Skin epidermis (tissue), 12 donors: ENCODE measurements at regions not wholly inside any gene's neighbourhood (a gene's known extent, or its start where the extent isn't known, plus 50 kb on each side); places are given as distances from the start of the nearest gene placed in this dataset.
"Not testable (repeated sequence)": the region's sequence is repeated elsewhere in the genome, so short reads cannot be mapped to it uniquely, and the experiment has no call there.

Experiments
- H3K27ac ChIP-seq, 21 experiments: fragments of 200-600 bp; sonication (generic) in 11 of 21; one replicate each; pipeline ENCODE4 v1.5.0; 2020; ENCODE audit warnings: mild to moderate bottlenecking in 3 of 21, inconsistent platforms in 2 of 21, moderate library complexity in 2 of 21
- H3K4me3 ChIP-seq, 7 experiments: fragments of 200-600 bp; sonication (generic) in 2 of 7; one replicate each; pipeline ENCODE4 v1.5.0; 2020; ENCODE audit warnings: inconsistent platforms in 2 of 7, mild to moderate bottlenecking in 2 of 7, moderate library complexity in 1 of 7

DNA sequence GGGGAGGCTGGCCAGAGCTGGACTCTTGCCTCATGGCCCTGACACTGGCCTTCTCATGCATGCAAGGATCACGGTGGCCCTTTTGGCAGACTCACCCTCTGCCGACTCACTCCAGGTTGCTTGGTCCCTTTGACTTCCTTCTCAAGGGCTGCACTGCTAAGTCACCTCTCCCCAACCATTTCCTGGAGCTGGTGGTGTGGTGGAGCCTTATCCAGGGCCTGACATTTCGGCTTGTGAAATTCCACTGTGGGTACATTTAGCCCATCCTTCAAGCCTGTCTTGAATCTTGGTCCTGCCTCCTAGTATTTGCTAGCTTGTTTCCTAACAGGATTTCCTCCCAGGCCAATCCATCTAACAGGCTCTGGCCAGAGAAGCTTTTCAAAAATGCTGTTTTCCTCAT lies 52.6 kb upstream of the JUN start:
- Histone ChIP-seq H3K27ac (no peak overlapping the region), H3K4me3 (no peak overlapping the region)

DNA sequence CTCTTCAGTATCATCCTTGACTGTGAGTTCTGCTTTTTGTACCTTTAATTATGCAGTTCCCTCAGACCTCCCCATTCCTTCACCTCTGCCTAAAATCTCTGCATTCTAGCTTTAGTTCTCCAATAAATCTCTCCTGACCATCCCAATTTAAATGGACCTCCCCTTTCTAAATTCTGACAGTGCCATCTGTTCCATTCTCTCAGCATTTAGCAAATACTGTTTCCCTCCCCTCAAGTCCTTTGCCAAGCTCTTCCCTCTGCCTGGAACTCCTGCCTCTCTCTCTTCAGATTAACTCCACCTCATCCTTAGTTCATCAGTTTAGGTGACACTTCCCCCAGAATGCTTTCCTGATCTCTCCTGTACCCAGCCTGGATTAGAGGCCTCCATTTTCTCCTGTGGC lies 54.0 kb upstream of the JUN start:
- H3K27ac ChIP-seq, result no peak overlapping the region
- H3K4me3 ChIP-seq, result no peak overlapping the region

DNA sequence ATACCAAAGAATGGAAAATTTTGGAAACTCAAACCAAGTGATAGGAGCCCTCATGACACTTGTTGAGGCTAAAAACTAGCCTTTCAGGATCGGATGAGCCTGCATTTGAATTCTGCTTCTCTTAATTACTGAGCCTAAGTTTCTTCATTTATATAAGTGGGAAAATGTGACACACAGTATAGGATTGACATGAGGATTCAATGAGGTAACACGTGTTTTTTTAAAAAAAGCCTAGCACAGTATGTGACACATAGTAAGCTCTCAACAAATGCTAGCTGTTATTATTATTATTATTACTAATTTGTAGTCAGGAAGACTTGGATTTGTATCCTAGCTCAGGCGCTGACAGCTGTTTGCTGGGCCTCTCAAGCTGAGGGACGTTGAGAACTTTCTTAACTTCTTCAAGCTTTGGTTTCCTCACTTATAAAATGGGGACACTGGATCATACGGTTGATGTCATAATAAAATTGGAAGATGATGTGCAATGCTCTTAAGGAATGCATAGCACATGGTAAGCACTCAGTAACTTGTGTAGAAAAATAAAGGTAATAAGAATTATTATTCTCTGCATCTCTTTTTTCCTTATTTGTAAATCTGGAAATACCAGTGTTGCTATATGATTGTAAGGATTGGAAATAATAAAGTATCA lies 55.4 kb upstream of the JUN start:
- H3K4me3 ChIP-seq, result no peak overlapping the region

DNA sequence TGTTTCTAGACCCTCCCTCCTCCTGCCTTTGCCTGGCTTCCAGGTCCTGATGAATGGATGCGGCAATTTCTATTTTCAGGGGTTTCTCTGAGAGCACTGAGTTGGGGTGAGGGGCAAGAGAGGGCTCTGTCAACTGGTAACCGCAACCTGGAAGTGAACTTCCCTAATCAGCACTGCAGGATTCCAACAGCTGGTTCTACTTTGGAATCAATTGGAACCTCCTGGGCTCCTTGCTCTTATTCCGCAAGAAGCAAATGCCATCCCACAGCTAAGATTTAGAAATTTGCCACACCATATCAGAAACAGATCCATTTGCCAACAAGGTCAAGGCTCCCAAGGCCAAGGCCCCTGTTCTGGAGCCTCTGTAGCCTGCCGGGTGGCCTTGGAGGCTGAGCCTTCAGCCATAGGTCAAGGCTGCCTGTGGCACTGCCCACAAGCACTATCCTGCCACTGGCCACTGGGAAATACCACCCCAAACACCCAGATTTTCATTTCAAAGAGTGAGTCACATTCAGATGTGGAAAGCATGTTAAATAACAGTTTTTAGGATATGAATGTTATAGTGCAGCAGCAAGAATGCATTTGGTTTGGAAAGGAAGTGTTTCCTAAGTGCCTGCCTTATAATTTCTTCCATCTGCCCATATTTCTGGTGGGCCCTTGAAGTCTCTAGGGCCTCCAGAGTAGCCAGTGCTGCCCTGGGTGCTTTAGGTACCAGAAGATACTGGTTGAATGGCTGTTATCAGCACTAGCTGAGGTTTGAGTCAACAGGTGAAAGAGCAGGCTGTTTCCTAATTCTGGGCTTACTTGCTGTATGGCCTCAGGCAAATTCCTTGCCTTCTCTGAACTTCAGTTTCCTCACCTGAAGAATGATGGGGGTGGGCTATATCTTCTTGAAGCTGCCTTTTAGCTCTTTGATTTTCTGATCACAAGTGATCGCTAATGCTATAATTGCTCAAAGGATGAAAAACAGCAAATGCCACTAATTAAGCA lies 56.3 kb upstream of the JUN start:
- peak overlapping the region in 4 of 21 experiments; percentile 12 to 36 (median 26) for H3K27ac ChIP-seq
- no peak overlapping the region for H3K4me3 ChIP-seq

More for the DNA sequence above, 55.4 kb upstream of the JUN start:
- H3K27ac ChIP-seq, result no peak overlapping the region

DNA sequence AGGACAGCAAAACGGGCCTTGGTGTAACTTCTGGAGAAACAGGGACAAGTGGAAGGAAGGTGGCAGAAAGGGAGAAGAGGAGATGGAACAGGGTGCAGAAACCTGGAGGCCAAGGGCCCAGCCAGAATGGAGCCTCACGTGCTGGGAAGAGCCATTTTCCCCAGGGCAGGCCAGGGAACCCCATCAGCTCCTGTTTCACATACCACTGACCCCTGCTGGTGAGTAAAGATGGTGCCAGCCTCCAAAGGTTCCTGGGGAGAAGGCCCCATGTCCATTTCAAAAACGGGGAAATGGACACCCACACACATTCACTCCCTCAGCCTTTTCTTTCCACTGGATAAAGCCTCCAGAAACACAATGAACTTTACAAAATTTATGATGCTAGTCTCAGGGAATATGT lies 57.6 kb upstream of the JUN start:
- Histone ChIP-seq H3K4me3 (no peak overlapping the region), H3K27ac (no peak overlapping the region)

DNA sequence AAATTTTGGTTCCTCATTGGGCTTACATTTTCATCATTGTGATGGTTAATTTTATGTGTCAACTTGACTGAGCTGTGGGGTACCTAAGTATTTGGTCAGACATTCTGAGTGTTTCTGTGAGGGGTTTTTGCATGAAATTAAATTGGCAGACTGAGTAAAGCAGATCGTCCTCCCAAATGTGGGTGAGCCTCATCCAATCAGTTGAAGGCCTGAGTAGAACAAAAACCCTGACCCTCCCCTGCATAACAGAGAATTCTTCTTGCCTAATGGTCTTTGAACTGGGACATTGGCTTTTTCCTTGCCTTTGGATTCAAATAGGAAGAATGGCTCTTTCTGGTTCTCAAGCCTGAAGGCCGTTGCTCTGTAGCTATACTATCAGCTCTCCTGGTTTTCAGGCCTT lies 59.1 kb upstream of the JUN start:
- H3K4me3 ChIP-seq, result no peak overlapping the region

DNA sequence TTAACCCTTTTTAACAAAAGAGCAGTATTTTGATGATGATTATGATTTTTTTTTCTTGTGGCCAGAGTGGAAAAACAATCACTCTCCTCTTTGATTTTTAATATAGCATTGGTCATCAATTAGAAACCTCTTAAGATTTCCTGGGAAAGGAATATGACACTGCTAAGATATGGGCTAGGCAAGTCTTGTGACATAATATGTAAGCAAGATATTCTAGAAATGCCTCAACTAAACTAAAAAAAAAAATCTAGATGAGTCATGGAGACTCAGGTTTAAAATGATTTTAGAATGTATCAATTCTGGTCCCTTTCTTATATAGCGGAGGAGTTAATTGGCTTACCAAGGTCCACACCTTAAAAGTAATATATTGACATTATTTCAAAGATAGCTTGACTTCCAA lies 60.3 kb upstream of the JUN start:
- no peak overlapping the region for H3K27ac ChIP-seq
- H3K4me3 ChIP-seq, result no peak overlapping the region

More for the DNA sequence above, 59.1 kb upstream of the JUN start:
- no peak overlapping the region for H3K27ac ChIP-seq

DNA sequence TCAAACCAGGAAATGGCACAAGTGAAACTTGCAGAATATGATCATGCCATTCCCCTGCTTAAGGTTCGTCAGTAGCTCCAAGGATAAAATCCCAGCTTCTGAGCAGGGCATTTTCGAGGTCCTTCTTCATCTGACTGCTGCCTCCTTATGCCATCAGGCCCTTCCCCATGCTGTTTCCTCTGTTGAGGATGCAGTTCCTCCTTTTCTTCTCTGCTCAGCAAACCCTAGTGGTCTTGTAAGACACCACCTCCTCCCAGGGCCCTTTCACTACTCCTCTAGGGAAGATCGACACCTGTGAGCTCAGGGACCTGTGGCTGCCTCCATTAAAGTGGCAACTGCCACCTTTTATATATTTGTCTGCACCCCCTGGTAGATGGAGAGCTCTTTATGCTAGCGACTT lies 62.1 kb upstream of the JUN start:
- H3K27ac ChIP-seq, result no peak overlapping the region
- no peak overlapping the region for H3K4me3 ChIP-seq

DNA sequence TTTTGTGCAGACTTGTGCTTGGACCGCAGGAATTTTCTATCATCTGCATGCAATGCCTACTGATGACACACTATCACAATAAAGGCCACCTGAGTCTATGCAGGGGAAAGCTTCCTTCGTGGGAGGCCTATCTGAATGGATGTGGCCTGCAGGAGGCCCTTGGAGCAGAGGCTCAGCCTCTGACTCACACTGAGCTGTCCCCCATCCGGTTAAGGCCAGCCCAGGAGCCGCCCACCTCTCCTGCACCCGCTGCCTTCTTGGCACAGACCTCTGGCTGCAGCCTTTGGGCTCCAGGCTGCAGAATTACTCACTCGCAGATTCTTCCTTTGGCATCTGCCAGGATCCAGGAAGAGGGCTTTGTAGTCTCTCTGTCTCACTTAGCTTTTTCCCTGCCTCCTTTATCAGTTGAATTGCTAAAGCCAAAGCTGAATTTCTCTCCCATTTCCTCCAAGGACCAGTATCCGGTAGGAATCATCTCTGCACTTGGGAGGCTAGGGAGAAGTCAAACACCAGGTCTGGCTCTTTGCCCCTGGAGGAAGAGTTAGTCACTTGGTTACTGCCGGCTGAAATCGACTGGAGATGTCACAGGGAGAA lies 65.1 kb upstream of the JUN start:
- H3K27ac ChIP-seq, result peak overlapping the region in 11 of 21 experiments; percentile 4 to 69 (median 40)
- no peak overlapping the region for H3K4me3 ChIP-seq

DNA sequence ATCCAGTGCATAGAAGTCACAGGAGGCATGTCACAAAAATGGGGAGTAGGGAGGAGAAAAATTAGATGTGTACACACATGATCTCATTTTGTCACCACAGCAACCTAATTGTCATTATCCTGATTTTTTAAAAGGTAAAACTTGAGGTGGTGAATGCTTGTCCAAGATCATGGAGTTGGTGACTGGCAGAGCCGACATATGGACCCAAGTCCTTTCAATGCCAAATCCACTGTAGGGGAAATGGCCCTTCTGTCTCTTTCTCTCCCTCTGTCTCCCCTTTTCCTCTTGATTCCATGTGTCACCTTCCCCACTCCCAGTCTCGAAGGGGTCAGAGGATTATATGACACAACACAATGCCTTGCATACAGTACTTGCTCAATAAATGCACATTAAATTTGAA lies 65.7 kb upstream of the JUN start:
- no peak overlapping the region for H3K4me3 ChIP-seq
- H3K27ac ChIP-seq, result peak overlapping the region in 11 of 21 experiments; percentile 4 to 69 (median 40)

DNA sequence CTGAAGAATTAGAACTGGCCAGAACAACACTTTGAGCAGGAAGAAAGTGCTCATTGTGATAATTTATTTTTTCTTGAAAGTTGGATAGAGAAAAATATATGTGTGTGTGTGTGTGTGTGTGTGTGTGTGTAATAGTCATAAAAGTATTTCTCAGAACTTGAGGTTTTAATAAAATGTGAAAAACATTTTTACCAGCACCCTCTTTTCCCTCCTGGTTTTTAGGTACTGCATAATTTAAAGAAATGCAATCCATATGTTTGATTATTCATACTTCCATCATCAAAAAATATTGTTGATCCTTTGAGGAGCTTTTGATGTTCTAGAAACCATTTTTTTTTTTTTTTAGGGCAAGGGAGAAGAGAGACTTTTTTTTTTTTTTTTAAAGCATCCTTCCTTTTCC lies 66.8 kb upstream of the JUN start:
- H3K4me3 ChIP-seq, result no peak overlapping the region
- peak overlapping the region in 1 of 21 experiments; percentile 45 for H3K27ac ChIP-seq

DNA sequence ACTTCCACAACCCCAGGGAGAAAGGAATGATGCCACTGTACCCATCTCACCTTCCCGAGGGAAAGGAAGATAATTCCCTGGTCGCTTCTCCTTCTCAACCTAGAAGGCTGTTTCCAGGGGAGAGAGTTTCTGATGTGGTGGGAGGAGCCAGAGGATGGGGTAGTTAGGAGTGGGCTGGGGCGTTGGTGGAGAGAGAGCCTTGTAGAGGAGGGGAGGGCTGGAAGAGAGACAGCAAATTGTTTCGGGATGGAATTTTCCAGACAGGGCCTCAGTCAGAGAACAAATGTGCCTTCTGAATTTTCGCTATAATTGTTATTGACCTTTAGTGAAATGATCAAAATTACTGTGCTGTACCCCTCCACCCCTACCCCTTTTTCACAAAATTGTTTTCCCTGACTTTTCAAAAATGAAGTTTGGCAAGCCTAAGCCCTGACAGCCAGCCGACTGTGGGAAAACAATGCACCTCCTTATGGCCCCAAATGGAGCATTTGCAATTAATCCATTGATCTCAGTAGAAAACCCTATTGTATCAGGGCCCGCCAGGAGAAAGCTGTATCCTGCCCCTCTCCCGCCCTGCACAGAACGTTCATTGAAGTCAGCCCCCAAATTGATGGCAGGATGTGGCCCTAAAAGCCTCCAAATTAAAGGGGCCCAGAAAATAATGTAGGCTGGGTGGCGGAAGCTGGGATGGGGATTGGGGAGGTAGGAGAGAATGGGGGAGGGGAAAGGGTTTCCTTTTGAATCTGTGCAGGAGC lies 69.1 kb upstream of the JUN start:
- no peak overlapping the region for H3K27ac ChIP-seq

DNA sequence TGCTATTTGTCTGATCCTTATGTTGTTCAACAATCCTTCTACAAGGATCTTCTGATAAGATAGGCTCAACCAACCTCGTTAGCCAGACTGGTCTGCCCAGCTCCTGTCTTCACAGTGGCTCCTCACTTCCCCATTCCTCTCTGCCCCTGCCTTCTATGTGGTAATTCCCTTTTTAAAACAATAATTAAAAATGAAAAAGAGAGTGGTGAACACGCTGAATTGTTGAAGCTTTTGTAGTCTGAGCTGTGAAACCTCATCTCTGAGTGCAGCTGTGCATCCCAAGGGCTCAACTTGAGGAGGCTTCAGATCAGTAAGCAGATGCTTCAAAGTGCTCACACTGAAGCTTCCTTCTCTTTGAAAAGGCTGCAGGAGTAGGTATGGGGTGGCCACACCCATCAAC lies 70.7 kb upstream of the JUN start:
- Histone ChIP-seq H3K27ac (peak overlapping the region in 1 of 21 experiments; percentile 31), H3K4me3 (no peak overlapping the region)

More for the DNA sequence above, 69.1 kb upstream of the JUN start:
- no peak overlapping the region for H3K4me3 ChIP-seq

DNA sequence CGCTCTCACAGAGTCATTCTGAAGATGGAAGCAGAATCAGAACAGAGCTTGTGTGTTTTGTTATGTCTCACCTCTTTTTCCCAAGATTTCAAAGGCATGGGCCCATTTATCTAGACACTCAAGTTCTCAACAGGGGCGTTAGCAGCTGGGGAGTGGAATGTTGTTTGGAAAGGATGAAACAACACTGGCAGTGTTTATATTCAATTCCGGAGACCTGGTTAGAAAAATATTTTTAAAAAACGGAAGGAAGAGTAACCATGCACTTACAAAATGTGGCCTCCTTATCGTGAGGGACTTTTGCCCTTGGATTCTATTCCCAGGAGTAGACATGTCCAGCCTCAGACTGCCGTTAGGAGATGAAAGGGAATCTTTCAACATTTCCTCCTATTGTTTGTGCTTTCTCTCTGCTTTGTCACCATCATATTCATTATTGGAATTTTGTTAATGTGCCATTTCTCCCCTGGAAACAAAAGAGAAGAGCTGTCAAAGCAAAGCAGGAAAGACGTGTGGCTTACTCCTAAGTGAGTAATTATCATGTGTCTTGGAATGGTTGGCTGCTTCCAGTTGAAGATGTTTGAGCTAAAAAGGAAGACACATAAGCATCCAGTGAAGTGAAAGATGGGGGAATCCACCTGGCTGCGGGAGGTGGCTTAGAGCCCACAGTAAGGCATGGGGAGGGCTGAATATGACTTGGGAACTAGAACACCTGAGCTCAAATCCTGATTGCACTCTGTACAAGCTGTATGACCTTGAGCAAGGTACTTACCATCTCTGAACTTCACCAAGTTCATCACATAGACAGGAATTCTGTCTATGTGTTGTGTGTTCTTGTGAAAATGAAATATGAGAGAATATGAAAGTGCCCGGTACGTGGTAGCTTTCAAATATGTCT lies 71.7 kb upstream of the JUN start:
- Histone ChIP-seq H3K4me3 (no peak overlapping the region), H3K27ac (peak overlapping the region in 2 of 21 experiments; percentile 3 to 31)

DNA sequence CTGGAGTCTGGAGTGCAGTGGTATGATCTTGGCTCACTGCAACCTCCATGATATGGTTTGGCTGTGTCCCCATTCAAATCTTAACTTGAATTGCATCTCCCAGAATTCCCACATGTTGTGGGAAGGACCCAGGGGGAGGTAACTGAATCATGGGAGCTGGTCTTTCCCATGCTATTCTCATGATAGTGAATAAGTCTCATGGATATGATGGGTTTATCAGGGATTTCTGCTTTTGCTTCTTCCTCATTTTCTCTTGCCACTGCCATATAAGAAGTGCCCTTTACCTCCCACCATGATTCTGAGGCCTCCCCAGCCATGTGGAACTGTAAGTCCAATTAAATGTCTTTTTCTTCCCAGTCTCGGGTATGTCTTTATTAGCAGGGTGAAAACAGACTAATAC lies 72.4 kb upstream of the JUN start:
- H3K27ac ChIP-seq, result peak overlapping the region in 1 of 21 experiments; percentile 3

DNA sequence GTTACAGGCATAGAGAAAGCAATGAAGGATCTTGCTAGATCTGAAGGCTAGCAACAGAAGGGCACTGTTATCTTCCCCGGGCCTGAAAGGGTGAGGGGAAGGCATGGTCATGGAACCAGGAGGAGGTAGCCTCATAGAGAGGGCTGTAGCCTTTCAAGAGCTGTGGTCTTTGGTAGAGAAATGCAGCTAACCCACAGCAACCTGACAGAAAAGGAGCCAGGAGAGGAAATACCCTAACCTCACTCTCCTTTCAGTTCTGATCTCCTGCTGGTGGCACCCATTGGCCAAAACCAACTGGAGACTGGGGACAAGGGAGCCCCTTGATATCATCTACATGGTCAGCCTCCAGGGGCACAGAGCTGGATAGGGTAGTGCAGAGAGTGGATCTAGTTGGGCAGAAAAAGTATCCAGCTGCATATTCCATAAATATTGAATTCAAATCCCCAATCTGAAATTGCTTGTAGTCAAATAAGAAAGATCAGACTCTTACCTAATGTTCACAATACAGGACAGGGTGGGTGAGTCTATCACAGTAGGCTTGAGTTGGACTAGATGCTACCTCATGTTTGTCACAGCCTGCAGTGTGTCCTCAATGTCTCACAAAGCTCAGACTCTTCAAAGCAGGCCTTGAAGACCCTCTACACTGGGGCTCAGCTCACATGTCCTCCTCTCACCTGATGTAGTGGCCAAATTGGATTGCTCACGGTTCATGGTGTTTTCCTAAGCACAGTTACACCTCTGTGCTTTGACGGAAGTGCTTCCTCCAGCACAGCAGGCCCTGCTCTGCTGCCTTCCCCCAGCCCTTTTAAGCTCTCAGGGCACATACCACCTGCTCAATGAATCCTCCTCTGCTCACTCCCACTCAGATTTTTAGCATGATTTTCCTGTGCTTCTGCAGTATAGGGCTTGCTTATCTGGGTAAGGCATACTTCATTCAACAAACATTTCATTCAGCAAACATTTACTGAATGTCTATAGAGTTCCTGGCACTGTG lies 74.1 kb upstream of the JUN start:
- peak overlapping the region in 4 of 21 experiments; percentile 12 to 67 (median 18) for H3K27ac ChIP-seq
- no peak overlapping the region for H3K4me3 ChIP-seq

More for the DNA sequence above, 72.4 kb upstream of the JUN start:
- not testable (repeated sequence) for H3K4me3 ChIP-seq

DNA sequence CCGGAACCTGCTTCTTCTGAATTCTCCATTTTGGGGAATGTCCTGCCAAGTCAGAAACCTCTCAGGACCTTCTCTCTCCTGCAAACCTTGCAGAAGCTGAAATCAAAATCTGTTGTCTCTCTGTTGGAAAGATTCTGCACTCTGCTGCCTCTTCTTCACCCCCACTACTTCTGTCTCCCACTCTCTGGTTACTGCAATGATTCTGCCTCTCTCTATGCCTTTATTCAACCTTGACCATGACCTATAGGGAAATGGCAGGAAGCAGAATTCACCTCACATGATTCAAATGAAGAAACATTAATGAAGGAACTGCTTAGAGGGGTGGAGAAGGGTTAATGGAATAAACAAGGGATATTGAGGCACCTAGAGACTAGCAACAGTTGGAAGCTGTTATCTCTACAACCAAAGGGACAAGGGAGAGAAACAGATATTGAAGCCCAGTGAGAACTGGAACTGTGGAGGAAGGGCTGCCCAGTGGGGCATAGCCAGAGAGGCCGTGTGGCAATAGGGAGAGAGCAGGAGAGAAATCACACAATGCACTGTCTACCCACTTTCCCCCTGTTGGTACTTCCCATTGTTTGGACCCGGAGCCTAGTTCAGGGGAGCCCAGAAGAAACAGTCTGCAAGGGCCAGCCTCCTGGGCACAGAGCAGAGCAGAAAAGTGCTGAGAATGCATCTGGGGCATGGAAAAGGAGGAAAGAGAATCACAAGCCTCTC lies 76.1 kb upstream of the JUN start:
- Histone ChIP-seq H3K27ac (no peak overlapping the region), H3K4me3 (no peak overlapping the region)
